ENCODE measurements at regions not wholly inside any gene's neighbourhood (a gene's known extent, or its start where the extent isn't known, plus 50 kb on each side); places are given as distances from the start of the nearest gene placed in this dataset.

DNA sequence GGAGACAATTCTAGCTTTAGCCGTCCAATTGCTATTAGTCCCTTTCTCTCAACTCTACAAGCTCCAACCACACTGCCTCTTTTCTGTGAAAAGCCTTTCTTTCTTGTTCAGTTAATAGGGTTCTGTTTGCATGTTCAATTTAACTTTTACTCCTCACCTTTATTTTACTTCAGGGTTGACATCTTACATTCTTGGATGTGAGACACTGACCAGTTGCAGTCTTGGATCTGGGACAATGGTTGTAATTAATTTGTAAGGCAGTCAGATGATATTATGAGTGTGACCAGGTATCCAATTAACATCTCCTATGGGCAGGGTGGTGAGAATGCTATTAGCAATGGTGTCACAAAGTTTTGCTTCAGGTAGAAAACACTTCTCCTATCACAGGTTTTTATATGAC lies 774.5 kb downstream of the TLR4 start:
- H3K4me3 ChIP-seq = no peak overlapping the region
- ATAC-seq (ENCODE audit: low FRiP score in 2 of 2) (no peak), DNase-seq (no peak)
- TF ChIP-seq EP300 (IDR thresholded peaks at IDR 0.05) (no peak), POLR2AphosphoS5 (IDR thresholded peaks at IDR 0.05) (no peak), POLR2A (IDR thresholded peaks at IDR 0.05) (no peak)
- TF ChIP-seq, protein P1, sequence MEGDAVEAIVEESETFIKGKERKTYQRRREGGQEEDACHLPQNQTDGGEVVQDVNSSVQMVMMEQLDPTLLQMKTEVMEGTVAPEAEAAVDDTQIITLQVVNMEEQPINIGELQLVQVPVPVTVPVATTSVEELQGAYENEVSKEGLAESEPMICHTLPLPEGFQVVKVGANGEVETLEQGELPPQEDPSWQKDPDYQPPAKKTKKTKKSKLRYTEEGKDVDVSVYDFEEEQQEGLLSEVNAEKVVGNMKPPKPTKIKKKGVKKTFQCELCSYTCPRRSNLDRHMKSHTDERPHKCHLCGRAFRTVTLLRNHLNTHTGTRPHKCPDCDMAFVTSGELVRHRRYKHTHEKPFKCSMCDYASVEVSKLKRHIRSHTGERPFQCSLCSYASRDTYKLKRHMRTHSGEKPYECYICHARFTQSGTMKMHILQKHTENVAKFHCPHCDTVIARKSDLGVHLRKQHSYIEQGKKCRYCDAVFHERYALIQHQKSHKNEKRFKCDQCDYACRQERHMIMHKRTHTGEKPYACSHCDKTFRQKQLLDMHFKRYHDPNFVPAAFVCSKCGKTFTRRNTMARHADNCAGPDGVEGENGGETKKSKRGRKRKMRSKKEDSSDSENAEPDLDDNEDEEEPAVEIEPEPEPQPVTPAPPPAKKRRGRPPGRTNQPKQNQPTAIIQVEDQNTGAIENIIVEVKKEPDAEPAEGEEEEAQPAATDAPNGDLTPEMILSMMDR (IDR thresholded peaks at IDR 0.05) = no peak
- WGBS, 2 donors = 85 to 100% methylated on average over 1 of the region's 1 CpG
- no peaks in the 10 kb centered on the region for H3K4me1 ChIP-seq
- H3K9me3 ChIP-seq = no peaks in the 10 kb centered on the region
- H3K27ac ChIP-seq = no peak overlapping the region
- no peaks in the 10 kb centered on the region for H3K27me3 ChIP-seq
- H3K36me3 ChIP-seq = no peaks in the 10 kb centered on the region

DNA sequence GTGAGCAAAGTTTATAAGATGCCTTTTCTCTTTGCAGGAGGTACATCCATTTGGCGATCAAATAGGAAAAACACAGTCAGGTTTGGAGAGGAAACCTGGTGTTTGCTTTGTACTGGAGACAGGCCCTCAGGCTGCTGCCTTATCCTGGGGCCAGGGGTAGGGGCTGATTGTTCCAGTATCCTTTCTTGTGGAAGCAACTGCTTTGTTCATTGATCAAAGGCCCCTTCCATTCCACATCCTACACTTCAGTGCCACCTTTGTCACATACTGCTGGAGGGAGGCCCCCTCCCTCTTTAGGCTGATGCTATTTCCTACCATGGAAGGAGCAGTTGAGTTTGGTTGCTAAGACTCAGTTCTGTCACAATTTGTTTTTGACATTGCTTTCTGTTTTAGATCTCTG lies 778.1 kb downstream of the TLR4 start:
- Histone ChIP-seq H3K27ac (no peak overlapping the region), H3K36me3 (no peaks in the 10 kb centered on the region), H3K27me3 (no peaks in the 10 kb centered on the region), H3K9me3 (no peaks in the 10 kb centered on the region), H3K4me3 (no peak overlapping the region), H3K4me1 (no peaks in the 10 kb centered on the region)
- WGBS, 2 donors = 73 to 89% methylated on average over 1 of the region's 1 CpG
- TF ChIP-seq, protein P1 (IDR thresholded peaks at IDR 0.05) = no peak
- no peak for TF ChIP-seq POLR2AphosphoS5 (IDR thresholded peaks at IDR 0.05)
- no peak for TF ChIP-seq POLR2A (IDR thresholded peaks at IDR 0.05)
- no peak for TF ChIP-seq EP300 (IDR thresholded peaks at IDR 0.05)
- ATAC-seq (ENCODE audit: low FRiP score in 2 of 2) (no peak), DNase-seq (no peak)

DNA sequence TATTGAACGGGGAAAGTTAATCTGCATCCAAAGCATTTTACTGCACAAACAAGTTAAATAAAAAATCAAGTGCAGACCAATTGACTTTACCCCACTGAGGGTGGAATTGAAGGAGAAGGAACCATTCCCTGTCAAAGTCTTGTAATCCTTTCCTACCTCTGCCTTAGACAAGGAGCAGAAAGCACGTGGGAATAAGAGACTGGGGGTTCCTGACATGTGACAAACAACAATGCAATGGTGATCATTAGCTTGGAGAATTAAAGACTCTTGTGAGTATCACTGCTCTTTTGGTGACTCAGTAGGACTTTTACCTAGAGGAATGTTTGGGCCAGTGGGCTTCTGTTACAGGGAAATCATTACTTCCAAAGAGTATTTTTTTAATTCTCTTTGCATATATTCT lies 779.5 kb downstream of the TLR4 start:
- no peak for DNase-seq
- no peak overlapping the region for H3K4me3 ChIP-seq
- no peak overlapping the region for H3K27ac ChIP-seq
- no peak for ATAC-seq (ENCODE audit: low FRiP score in 2 of 2)
- 58 to 66% methylated on average over 2 of the region's 2 CpGs for WGBS, 2 donors
- H3K27me3 ChIP-seq = no peaks in the 10 kb centered on the region
- no peaks in the 10 kb centered on the region for H3K36me3 ChIP-seq
- no peaks in the 10 kb centered on the region for H3K4me1 ChIP-seq
- no peaks in the 10 kb centered on the region for H3K9me3 ChIP-seq
- no peak for TF ChIP-seq POLR2AphosphoS5 (IDR thresholded peaks at IDR 0.05)
- no peak for TF ChIP-seq POLR2A (IDR thresholded peaks at IDR 0.05)
- TF ChIP-seq, protein P1 (IDR thresholded peaks at IDR 0.05) = no peak
- TF ChIP-seq EP300 (IDR thresholded peaks at IDR 0.05) = no peak

DNA sequence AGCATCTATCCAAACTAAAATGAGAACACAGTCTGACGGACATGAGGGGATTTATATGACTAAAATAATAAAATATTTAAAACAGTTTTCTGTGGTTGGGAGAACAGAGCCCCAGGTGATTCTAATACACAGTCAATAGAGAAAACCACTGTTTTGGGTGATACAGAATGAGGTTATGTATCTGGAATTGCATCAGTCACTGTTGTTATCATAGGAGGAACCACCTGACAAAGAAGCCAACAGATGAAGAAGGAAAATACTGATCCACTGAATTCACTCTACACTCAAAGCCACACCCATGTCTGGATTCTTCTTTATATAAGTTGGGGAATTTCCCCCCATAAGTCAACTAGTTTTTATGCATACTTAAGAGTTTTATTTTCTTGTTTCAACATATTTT lies 799.0 kb downstream of the TLR4 start:
- H3K4me3 ChIP-seq = no peak overlapping the region
- peaks cover 0 to 6% (median 0%) of the 10 kb centered on the region in 4 donors for H3K9me3 ChIP-seq
- H3K4me1 ChIP-seq = no peaks in the 10 kb centered on the region
- no peak for ATAC-seq (ENCODE audit: low FRiP score in 2 of 2)
- WGBS, 2 donors = 76 to 84% methylated on average over 1 of the region's 1 CpG
- H3K27ac ChIP-seq = no peak overlapping the region
- TF ChIP-seq POLR2AphosphoS5 (IDR thresholded peaks at IDR 0.05) (no peak), POLR2A (IDR thresholded peaks at IDR 0.05) (no peak), EP300 (IDR thresholded peaks at IDR 0.05) (no peak)
- TF ChIP-seq, protein P1 (IDR thresholded peaks at IDR 0.05) = no peak
- no peaks in the 10 kb centered on the region for H3K36me3 ChIP-seq
- H3K27me3 ChIP-seq = no peaks in the 10 kb centered on the region
- no peak for DNase-seq

DNA sequence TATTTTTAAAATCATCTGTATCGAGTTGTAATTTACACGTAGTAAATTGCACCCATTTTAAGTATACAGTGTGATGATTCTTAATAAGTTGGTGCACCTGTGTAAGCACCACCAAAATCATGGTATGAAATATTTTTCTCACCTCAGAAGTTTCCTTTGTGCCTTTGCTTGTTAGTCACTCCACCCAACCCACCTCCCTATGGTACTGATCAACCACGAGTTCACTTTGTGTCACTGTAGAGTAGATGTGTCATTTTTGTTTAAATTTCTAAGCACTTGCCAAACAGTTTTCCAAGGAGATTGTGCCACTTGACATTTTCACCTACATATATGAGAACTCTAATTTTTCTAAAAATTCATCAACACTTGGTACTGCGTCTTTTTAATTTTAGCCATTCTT lies 806.5 kb downstream of the TLR4 start:
- no peaks in the 10 kb centered on the region for H3K4me1 ChIP-seq
- H3K4me3 ChIP-seq = no peak overlapping the region
- H3K9me3 ChIP-seq = no peaks in the 10 kb centered on the region
- DNase-seq (no peak), ATAC-seq (ENCODE audit: low FRiP score in 2 of 2) (no peak)
- no peaks in the 10 kb centered on the region for H3K36me3 ChIP-seq
- TF ChIP-seq POLR2A (IDR thresholded peaks at IDR 0.05) = no peak
- no peak for TF ChIP-seq EP300 (IDR thresholded peaks at IDR 0.05)
- TF ChIP-seq POLR2AphosphoS5 (IDR thresholded peaks at IDR 0.05) = no peak
- TF ChIP-seq, protein P1 (IDR thresholded peaks at IDR 0.05) = no peak
- WGBS, 2 donors = 85 to 91% methylated on average over 4 of the region's 4 CpGs
- H3K27me3 ChIP-seq = no peaks in the 10 kb centered on the region
- H3K27ac ChIP-seq = no peak overlapping the region

All from upper lobe of left lung (tissue), 6 donors.